ENCODE measurements at regions not wholly inside any gene's neighbourhood (a gene's known extent, or its start where the extent isn't known, plus 50 kb on each side); places are given as distances from the start of the nearest gene placed in this dataset.
"Not testable (repeated sequence)": the region's sequence is repeated elsewhere in the genome, so short reads cannot be mapped to it uniquely, and the experiment has no call there.

- Histone ChIP-seq H3K4me1 (ENCODE audit: insufficient read depth, low read length) (no peaks in the 10 kb centered on the region), H3K4me3 (ENCODE audit: insufficient read depth, low read length) (no peak overlapping the region), H3K36me3 (ENCODE audit: insufficient read depth, low read length) (no peaks in the 10 kb centered on the region), H3K9me3 (ENCODE audit: low read depth, low read length) (no peaks in the 10 kb centered on the region), H3K4me2 (ENCODE audit: insufficient read depth, low read length) (no peak overlapping the region), H3K27me3 (ENCODE audit: insufficient read depth, low read length) (no peaks in the 10 kb centered on the region), H2AFZ (ENCODE audit: low read length) (no peak overlapping the region), H4K20me1 (ENCODE audit: insufficient read depth, low read length) (no peaks in the 10 kb centered on the region), H3K79me2 (ENCODE audit: insufficient read depth, low read length) (no peaks in the 10 kb centered on the region), H3K27ac (ENCODE audit: low read depth, low read length) (no peak overlapping the region)
- DNase-seq (ENCODE audit: insufficient read length, low spot score, missing footprints): no peak
- TF ChIP-seq, protein P1, sequence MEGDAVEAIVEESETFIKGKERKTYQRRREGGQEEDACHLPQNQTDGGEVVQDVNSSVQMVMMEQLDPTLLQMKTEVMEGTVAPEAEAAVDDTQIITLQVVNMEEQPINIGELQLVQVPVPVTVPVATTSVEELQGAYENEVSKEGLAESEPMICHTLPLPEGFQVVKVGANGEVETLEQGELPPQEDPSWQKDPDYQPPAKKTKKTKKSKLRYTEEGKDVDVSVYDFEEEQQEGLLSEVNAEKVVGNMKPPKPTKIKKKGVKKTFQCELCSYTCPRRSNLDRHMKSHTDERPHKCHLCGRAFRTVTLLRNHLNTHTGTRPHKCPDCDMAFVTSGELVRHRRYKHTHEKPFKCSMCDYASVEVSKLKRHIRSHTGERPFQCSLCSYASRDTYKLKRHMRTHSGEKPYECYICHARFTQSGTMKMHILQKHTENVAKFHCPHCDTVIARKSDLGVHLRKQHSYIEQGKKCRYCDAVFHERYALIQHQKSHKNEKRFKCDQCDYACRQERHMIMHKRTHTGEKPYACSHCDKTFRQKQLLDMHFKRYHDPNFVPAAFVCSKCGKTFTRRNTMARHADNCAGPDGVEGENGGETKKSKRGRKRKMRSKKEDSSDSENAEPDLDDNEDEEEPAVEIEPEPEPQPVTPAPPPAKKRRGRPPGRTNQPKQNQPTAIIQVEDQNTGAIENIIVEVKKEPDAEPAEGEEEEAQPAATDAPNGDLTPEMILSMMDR (IDR thresholded peaks at IDR 0.05; ENCODE audit: extremely low read depth, low read depth, low read length): no peak
Observed at GRCh38 chr1:58220836-58221472, 325.6 kb downstream of the OMA1 start.

- not testable (repeated sequence) for H3K4me1 ChIP-seq (ENCODE audit: insufficient read depth, low read length); H3K79me2 ChIP-seq (ENCODE audit: insufficient read depth, low read length); H3K4me3 ChIP-seq (ENCODE audit: insufficient read depth, low read length); H3K9me3 ChIP-seq (ENCODE audit: low read depth, low read length); H3K36me3 ChIP-seq (ENCODE audit: insufficient read depth, low read length); H4K20me1 ChIP-seq (ENCODE audit: insufficient read depth, low read length); H2AFZ ChIP-seq (ENCODE audit: low read length); H3K4me2 ChIP-seq (ENCODE audit: insufficient read depth, low read length); H3K27me3 ChIP-seq (ENCODE audit: insufficient read depth, low read length); H3K27ac ChIP-seq (ENCODE audit: low read depth, low read length); DNase-seq (ENCODE audit: insufficient read length, low spot score, missing footprints)
Observed at GRCh38 chr1:58216169-58216568, 330.4 kb downstream of the OMA1 start.

DNA sequence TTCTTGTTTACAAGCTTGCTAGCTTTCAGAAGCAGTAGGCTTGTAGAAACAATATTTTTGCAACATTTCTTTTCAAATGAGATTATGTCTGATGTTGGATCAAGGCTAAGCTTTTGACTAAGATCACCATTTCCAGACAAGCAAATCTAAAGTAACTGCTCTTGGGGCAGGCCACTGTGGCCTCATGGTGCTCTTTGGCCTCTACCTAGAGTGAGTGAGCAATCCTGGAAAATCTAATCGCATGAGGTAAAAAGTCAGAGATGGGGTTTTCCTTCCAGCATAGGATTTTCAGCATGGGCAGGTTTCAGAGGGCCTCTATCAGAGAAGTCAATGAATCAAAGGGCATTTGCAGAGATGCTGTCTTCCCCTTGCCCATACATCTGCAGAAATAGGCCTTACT lies 331.9 kb downstream of the OMA1 start:
- no peaks in the 10 kb centered on the region for H3K4me1 ChIP-seq (ENCODE audit: insufficient read depth, low read length)
- H3K36me3 ChIP-seq (ENCODE audit: insufficient read depth, low read length): no peaks in the 10 kb centered on the region
- no peak overlapping the region for H2AFZ ChIP-seq (ENCODE audit: low read length)
- no peaks in the 10 kb centered on the region for H3K9me3 ChIP-seq (ENCODE audit: low read depth, low read length)
- H3K4me2 ChIP-seq (ENCODE audit: insufficient read depth, low read length): no peak overlapping the region
- H3K27ac ChIP-seq (ENCODE audit: low read depth, low read length): no peak overlapping the region
- no peak overlapping the region for H3K4me3 ChIP-seq (ENCODE audit: insufficient read depth, low read length)
- H4K20me1 ChIP-seq (ENCODE audit: insufficient read depth, low read length): no peaks in the 10 kb centered on the region
- no peaks in the 10 kb centered on the region for H3K79me2 ChIP-seq (ENCODE audit: insufficient read depth, low read length)
- no peaks in the 10 kb centered on the region for H3K27me3 ChIP-seq (ENCODE audit: insufficient read depth, low read length)
- no peak for DNase-seq (ENCODE audit: insufficient read length, low spot score, missing footprints)
- TF ChIP-seq, protein P1 (IDR thresholded peaks at IDR 0.05; ENCODE audit: extremely low read depth, low read depth, low read length): no peak

DNA sequence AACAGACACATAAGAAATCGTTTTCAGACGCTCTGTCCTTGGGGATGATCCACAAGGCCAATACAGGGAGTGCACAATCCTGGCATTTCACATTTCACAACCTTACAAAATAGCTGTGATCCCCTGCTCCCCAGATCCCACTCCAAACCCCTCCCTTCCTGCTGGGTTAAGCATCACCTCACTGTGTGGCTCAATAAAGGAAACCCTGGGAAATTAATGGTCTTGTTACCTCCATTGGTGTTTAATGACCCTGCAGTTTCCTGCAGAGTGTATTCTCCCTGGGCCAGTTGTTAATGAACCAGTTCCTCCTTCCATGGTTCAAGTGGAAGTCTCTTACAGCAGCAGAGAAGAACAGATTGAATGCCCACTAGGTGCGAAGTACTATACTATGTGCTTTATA lies 334.7 kb downstream of the OMA1 start:
- Histone ChIP-seq H3K79me2 (ENCODE audit: insufficient read depth, low read length) (no peaks in the 10 kb centered on the region), H3K4me3 (ENCODE audit: insufficient read depth, low read length) (no peak overlapping the region), H3K36me3 (ENCODE audit: insufficient read depth, low read length) (no peaks in the 10 kb centered on the region), H2AFZ (ENCODE audit: low read length) (no peak overlapping the region), H3K4me1 (ENCODE audit: insufficient read depth, low read length) (no peaks in the 10 kb centered on the region), H3K27me3 (ENCODE audit: insufficient read depth, low read length) (no peaks in the 10 kb centered on the region), H4K20me1 (ENCODE audit: insufficient read depth, low read length) (no peaks in the 10 kb centered on the region), H3K9me3 (ENCODE audit: low read depth, low read length) (no peaks in the 10 kb centered on the region), H3K4me2 (ENCODE audit: insufficient read depth, low read length) (no peak overlapping the region), H3K27ac (ENCODE audit: low read depth, low read length) (no peak overlapping the region)
- TF ChIP-seq, protein P1 (IDR thresholded peaks at IDR 0.05; ENCODE audit: extremely low read depth, low read depth, low read length): no peak
- no peak for DNase-seq (ENCODE audit: insufficient read length, low spot score, missing footprints)
